Endodermal cell (in vitro differentiated cells): ENCODE measurements at regions not wholly inside any gene's neighbourhood (a gene's known extent, or its start where the extent isn't known, plus 50 kb on each side); places are given as distances from the start of the nearest gene placed in this dataset.

Source experiments
- DNase-seq: peaks from one replicate; pipeline ENCODE4 v3.0.0-alpha.2; 2017
- H3K27ac ChIP-seq: 2 replicates; pipeline ENCODE4 v1.5.1; 2013; ENCODE audit warnings: mild to moderate bottlenecking, low read depth, low read length, moderate library complexity
- H3K27me3 ChIP-seq: 2 replicates; pipeline ENCODE4 v1.6.1; 2013; ENCODE audit warnings: mild to moderate bottlenecking, low read length, moderate library complexity; ENCODE audit not compliant: insufficient read depth, control insufficient read depth, poor library complexity, severe bottlenecking
- H3K36me3 ChIP-seq: 2 replicates; pipeline ENCODE4 v1.7.0; 2013; ENCODE audit warnings: mild to moderate bottlenecking, low read length, moderate library complexity; ENCODE audit not compliant: control insufficient read depth, insufficient read depth
- H3K4me1 ChIP-seq: one replicate; pipeline ENCODE4 v1.7.0; 2013; ENCODE audit warnings: low read length; ENCODE audit not compliant: control insufficient read depth, insufficient read depth
- H3K4me3 ChIP-seq: 2 replicates; pipeline ENCODE4 v1.5.1; 2013; ENCODE audit warnings: mild to moderate bottlenecking, low read length, moderate library complexity
- H3K9ac ChIP-seq: 2 replicates; pipeline ENCODE4 v1.6.1; 2013; ENCODE audit warnings: mild to moderate bottlenecking, low read length, moderate library complexity; ENCODE audit not compliant: poor library complexity, severe bottlenecking; ENCODE audit errors: extremely low read depth
- H3K9me3 ChIP-seq: 2 replicates; pipeline ENCODE4 v1.6.1; 2013; ENCODE audit warnings: mild to moderate bottlenecking, low read length, moderate library complexity; ENCODE audit not compliant: control insufficient read depth
- H3K27ac Mint-ChIP-seq: 2 replicates; pipeline ENCODE4 v1.8.0; 2020; ENCODE audit warnings: mixed read lengths
- H3K27me3 Mint-ChIP-seq: 2 replicates; pipeline ENCODE4 v1.8.0; 2021; ENCODE audit warnings: mild to moderate bottlenecking, mixed read lengths; ENCODE audit not compliant: insufficient read depth
- H3K36me3 Mint-ChIP-seq: 2 replicates; pipeline ENCODE4 v1.8.0; 2020; ENCODE audit warnings: low read depth, mixed read lengths
- H3K4me1 Mint-ChIP-seq: 2 replicates; pipeline ENCODE4 v1.8.0; 2020; ENCODE audit warnings: mixed read lengths
- H3K4me3 Mint-ChIP-seq: 2 replicates; pipeline ENCODE4 v1.8.0; 2020; ENCODE audit warnings: mild to moderate bottlenecking, moderate library complexity, mixed read lengths
- H3K9me3 Mint-ChIP-seq: 2 replicates; pipeline ENCODE4 v1.8.0; 2020; ENCODE audit warnings: mild to moderate bottlenecking, mixed read lengths
- CTCF ChIP-seq: fragments of 200-600 bp; sonication (generic); conservative IDR thresholded peaks from 2 replicates; pipeline ENCODE4 v1.5.0; 2021; ENCODE audit warnings: antibody characterized with exemption, mild to moderate bottlenecking
- whole genome bisulfite sequencing, 2 experiments: methylation state at CpG; one replicate each; pipeline versions ENCODE4 v1.1.5 to v1.1.7; 2013; ENCODE audit warnings: missing lambda C conversion rate in 2 of 2, mixed read lengths in 1 of 2; ENCODE audit not compliant: insufficient coverage in 1 of 2, insufficient read length in 1 of 2; 5-methylcytosine and 5-hydroxymethylcytosine counted together

- no peaks in the 10 kb centered on the region for H3K36me3 Mint-ChIP-seq
- peaks cover 51% of the 10 kb centered on the region for H3K9me3 Mint-ChIP-seq
- Histone ChIP-seq H3K9ac (no peak overlapping the region), H3K4me3 (no peak overlapping the region), H3K27me3 (no peaks in the 10 kb centered on the region), H3K36me3 (no peaks in the 10 kb centered on the region), H3K9me3 (peaks cover 13% of the 10 kb centered on the region), H3K4me1 (no peaks in the 10 kb centered on the region), H3K27ac (no peak overlapping the region)
- no peak overlapping the region for H3K27ac Mint-ChIP-seq
- H3K4me3 Mint-ChIP-seq = no peak overlapping the region
- WGBS, 2 experiments = 89% methylated on average over 1 of the region's 1 CpG; no CpG with 5 or more reads in 1 of the 2 experiments
- no peak for TF ChIP-seq CTCF
- H3K27me3 Mint-ChIP-seq = no peaks in the 10 kb centered on the region
- no peaks in the 10 kb centered on the region for H3K4me1 Mint-ChIP-seq
- no peak for DNase-seq
Measured at GRCh38 chr21:23789864-23790263, 1817.4 kb downstream of the MRPL39 start.

- Mint-ChIP-seq H3K4me1 (no peaks in the 10 kb centered on the region), H3K9me3 (peaks cover 55% of the 10 kb centered on the region), H3K27me3 (no peaks in the 10 kb centered on the region), H3K27ac (no peak overlapping the region), H3K36me3 (no peaks in the 10 kb centered on the region), H3K4me3 (no peak overlapping the region)
- Histone ChIP-seq H3K27ac (no peak overlapping the region), H3K9ac (no peak overlapping the region), H3K4me3 (no peak overlapping the region), H3K4me1 (no peaks in the 10 kb centered on the region), H3K9me3 (peaks cover 8% of the 10 kb centered on the region), H3K27me3 (no peaks in the 10 kb centered on the region), H3K36me3 (no peaks in the 10 kb centered on the region)
- WGBS, 2 experiments = 80% methylated on average over 2 of the region's 2 CpGs; no CpG with 5 or more reads in 1 of the 2 experiments
- no peak for TF ChIP-seq CTCF
- no peak for DNase-seq
Measured at GRCh38 chr21:23780326-23780725, 1827.0 kb downstream of the MRPL39 start.

GRCh38 chr21:23743821-23744220, 1863.5 kb downstream of the MRPL39 start:
- Mint-ChIP-seq H3K36me3 (no peaks in the 10 kb centered on the region), H3K4me3 (no peak overlapping the region), H3K4me1 (no peaks in the 10 kb centered on the region), H3K27me3 (no peaks in the 10 kb centered on the region), H3K9me3 (peaks cover 63% of the 10 kb centered on the region), H3K27ac (no peak overlapping the region)
- H3K27ac ChIP-seq = no peak overlapping the region
- H3K27me3 ChIP-seq = no peaks in the 10 kb centered on the region
- H3K36me3 ChIP-seq = no peaks in the 10 kb centered on the region
- no peak for DNase-seq
- no peak overlapping the region for H3K4me3 ChIP-seq
- H3K9ac ChIP-seq = no peak overlapping the region
- no peaks in the 10 kb centered on the region for H3K4me1 ChIP-seq
- WGBS, 2 experiments = 78 to 100% methylated on average over 2 of the region's 2 CpGs
- peaks cover 26% of the 10 kb centered on the region for H3K9me3 ChIP-seq
- no peak for TF ChIP-seq CTCF
